Mesendoderm (in vitro differentiated cells): ENCODE measurements at regions not wholly inside any gene's neighbourhood (a gene's known extent, or its start where the extent isn't known, plus 50 kb on each side); places are given as distances from the start of the nearest gene placed in this dataset.

ENCODE experiments used
- DNase-seq: peaks from one replicate; pipeline ENCODE4 v3.0.0; 2013
- H2AK5ac ChIP-seq: 2 replicates; pipeline ENCODE4 v1.6.1; 2013; ENCODE audit warnings: low read length, inconsistent platforms
- H2BK120ac ChIP-seq: 2 replicates; pipeline ENCODE4 v1.6.1; 2013; ENCODE audit warnings: low read depth, mild to moderate bottlenecking, low read length, moderate library complexity, mixed read lengths
- H2BK15ac ChIP-seq: replicated peaks from 2 replicates; pipeline ENCODE4 v1.6.1; 2013; ENCODE audit warnings: low read depth, mild to moderate bottlenecking, moderate library complexity
- H2BK5ac ChIP-seq: 2 replicates; pipeline ENCODE4 v1.6.1; 2013; ENCODE audit warnings: low read length, inconsistent platforms
- H3K18ac ChIP-seq: 2 replicates; pipeline ENCODE4 v1.6.1; 2013; ENCODE audit warnings: mild to moderate bottlenecking, low read length, mixed read lengths
- H3K23ac ChIP-seq: one replicate; pipeline ENCODE4 v1.6.1; 2013; ENCODE audit warnings: low read length
- H3K27ac ChIP-seq: 2 replicates; pipeline ENCODE4 v1.5.1; 2013; ENCODE audit warnings: low read depth, mild to moderate bottlenecking, inconsistent platforms, low read length, moderate library complexity
- H3K27me3 ChIP-seq: 2 replicates; pipeline ENCODE4 v1.6.1; 2013; ENCODE audit warnings: low read length, control low read depth, mild to moderate bottlenecking, inconsistent platforms; ENCODE audit not compliant: insufficient read depth, poor library complexity
- H3K36me3 ChIP-seq: 2 replicates; pipeline ENCODE4 v1.6.1; 2013; ENCODE audit warnings: low read length, inconsistent platforms; ENCODE audit not compliant: control insufficient read depth, insufficient read depth
- H3K4ac ChIP-seq: one replicate; pipeline ENCODE4 v1.6.1; 2013; ENCODE audit warnings: low read depth, mild to moderate bottlenecking, low read length, moderate library complexity
- H3K4me1 ChIP-seq: 2 replicates; pipeline ENCODE4 v1.6.1; 2013; ENCODE audit warnings: low read depth, low read length, inconsistent platforms; ENCODE audit not compliant: control insufficient read depth
- H3K4me2 ChIP-seq: 2 replicates; pipeline ENCODE4 v1.6.1; 2013; ENCODE audit warnings: low read length
- H3K4me3 ChIP-seq: 2 replicates; pipeline ENCODE4 v1.5.1; 2013; ENCODE audit warnings: mild to moderate bottlenecking, low read length
- H3K56ac ChIP-seq: one replicate; pipeline ENCODE4 v1.6.1; 2013; ENCODE audit warnings: low read length
- H3K79me1 ChIP-seq: 2 replicates; pipeline ENCODE4 v1.6.1; 2013; ENCODE audit warnings: low read length, inconsistent platforms
- H3K79me2 ChIP-seq: 2 replicates; pipeline ENCODE4 v1.6.1; 2013; ENCODE audit warnings: mild to moderate bottlenecking, low read length; ENCODE audit not compliant: control insufficient read depth, insufficient read depth
- H3K9ac ChIP-seq: 2 replicates; pipeline ENCODE4 v1.6.1; 2013; ENCODE audit warnings: low read length, inconsistent platforms
- H4K5ac ChIP-seq: one replicate; pipeline ENCODE4 v1.6.1; 2013; ENCODE audit warnings: low read length
- H4K8ac ChIP-seq: one replicate; pipeline ENCODE4 v1.6.1; 2013; ENCODE audit warnings: low read depth, mild to moderate bottlenecking, control low read depth, low read length, moderate library complexity
- WGBS: extraction: QIAGEN DNeasy Blood & Tissue Kit; methylation state at CpG from one replicate; pipeline ENCODE4 v1.1.7; 2013; ENCODE audit warnings: low lambda C conversion rate, missing lambda C conversion rate; ENCODE audit not compliant: insufficient coverage; ENCODE audit errors: extremely low coverage; 5-methylcytosine and 5-hydroxymethylcytosine counted together

- Histone ChIP-seq H3K79me2 (no peaks in the 10 kb centered on the region), H2BK15ac (no peak overlapping the region), H4K8ac (no peak overlapping the region), H3K4me1 (no peaks in the 10 kb centered on the region), H3K23ac (no peak overlapping the region), H3K9ac (no peak overlapping the region), H2AK5ac (no peak overlapping the region), H2BK120ac (no peak overlapping the region), H3K18ac (no peak overlapping the region), H3K27me3 (no peaks in the 10 kb centered on the region), H4K5ac (no peak overlapping the region), H2BK5ac (no peak overlapping the region), H3K4me3 (no peak overlapping the region), H3K36me3 (no peaks in the 10 kb centered on the region), H3K4ac (no peak overlapping the region), H3K4me2 (no peak overlapping the region), H3K56ac (no peak overlapping the region), H3K27ac (no peak overlapping the region), H3K79me1 (no peaks in the 10 kb centered on the region)
- no peak for DNase-seq
- no CpG with 5 or more reads among the region's 6 CpGs for WGBS
These were observed 185.8 kb upstream of the GLI2 start for GRCh38 chr2:120549841-120550240.

- no CpG with 5 or more reads among the region's 4 CpGs for WGBS
- Histone ChIP-seq H3K36me3 (no peaks in the 10 kb centered on the region), H3K27ac (no peak overlapping the region), H4K5ac (no peak overlapping the region), H3K4me3 (no peak overlapping the region), H3K79me2 (no peaks in the 10 kb centered on the region), H2BK15ac (no peak overlapping the region), H3K4me2 (no peak overlapping the region), H3K23ac (no peak overlapping the region), H3K4me1 (no peaks in the 10 kb centered on the region), H3K56ac (no peak overlapping the region), H2AK5ac (no peak overlapping the region), H3K9ac (no peak overlapping the region), H2BK5ac (no peak overlapping the region), H3K4ac (no peak overlapping the region), H4K8ac (no peak overlapping the region), H2BK120ac (no peak overlapping the region), H3K18ac (no peak overlapping the region), H3K27me3 (no peaks in the 10 kb centered on the region), H3K79me1 (no peaks in the 10 kb centered on the region)
- DNase-seq, result peak; percentile 23
These were observed 185.4 kb upstream of the GLI2 start for GRCh38 chr2:120550282-120550681.

GRCh38 chr2:120550893-120551446 lies 184.7 kb upstream of the GLI2 start:
- no peak for DNase-seq
- Histone ChIP-seq H3K4me2 (no peak overlapping the region), H3K23ac (no peak overlapping the region), H3K4me3 (no peak overlapping the region), H2BK5ac (no peak overlapping the region), H3K27me3 (no peaks in the 10 kb centered on the region), H3K4ac (no peak overlapping the region), H3K18ac (no peak overlapping the region), H3K36me3 (no peaks in the 10 kb centered on the region), H3K4me1 (no peaks in the 10 kb centered on the region), H2BK120ac (no peak overlapping the region), H4K5ac (no peak overlapping the region), H3K27ac (no peak overlapping the region), H3K79me1 (no peaks in the 10 kb centered on the region), H2AK5ac (no peak overlapping the region), H2BK15ac (no peak overlapping the region), H4K8ac (no peak overlapping the region), H3K56ac (no peak overlapping the region), H3K9ac (no peak overlapping the region), H3K79me2 (no peaks in the 10 kb centered on the region)
- WGBS, result no CpG with 5 or more reads among the region's 2 CpGs

GRCh38 chr2:120551522-120551921 lies 184.1 kb upstream of the GLI2 start:
- H2AK5ac ChIP-seq, result no peak overlapping the region
- H3K56ac ChIP-seq, result no peak overlapping the region
- H3K18ac ChIP-seq, result no peak overlapping the region
- WGBS, result no CpG with 5 or more reads among the region's 3 CpGs
- H3K36me3 ChIP-seq, result no peaks in the 10 kb centered on the region
- no peaks in the 10 kb centered on the region for H3K79me1 ChIP-seq
- H3K27ac ChIP-seq, result no peak overlapping the region
- no peaks in the 10 kb centered on the region for H3K27me3 ChIP-seq
- no peak overlapping the region for H4K8ac ChIP-seq
- H3K9ac ChIP-seq, result no peak overlapping the region
- no peak overlapping the region for H2BK120ac ChIP-seq
- no peak overlapping the region for H2BK15ac ChIP-seq
- no peaks in the 10 kb centered on the region for H3K4me1 ChIP-seq
- H3K23ac ChIP-seq, result no peak overlapping the region
- H3K79me2 ChIP-seq, result no peaks in the 10 kb centered on the region
- H3K4me3 ChIP-seq, result no peak overlapping the region
- H2BK5ac ChIP-seq, result no peak overlapping the region
- no peak for DNase-seq
- H3K4ac ChIP-seq, result no peak overlapping the region
- H3K4me2 ChIP-seq, result no peak overlapping the region
- no peak overlapping the region for H4K5ac ChIP-seq

GRCh38 chr2:120552079-120552478 lies 183.6 kb upstream of the GLI2 start:
- no peak overlapping the region for H3K23ac ChIP-seq

GRCh38 chr2:120552800-120553481 lies 182.7 kb upstream of the GLI2 start:
- H4K8ac ChIP-seq, result no peak overlapping the region
- H2BK5ac ChIP-seq, result no peak overlapping the region
- no CpG with 5 or more reads among the region's 24 CpGs for WGBS
- H3K27ac ChIP-seq, result no peak overlapping the region
- no peak overlapping the region for H3K18ac ChIP-seq
- no peak overlapping the region for H2AK5ac ChIP-seq
- DNase-seq, result peak; percentile 95
- no peaks in the 10 kb centered on the region for H3K79me2 ChIP-seq
- H3K36me3 ChIP-seq, result no peaks in the 10 kb centered on the region
- peak overlapping the region; percentile 74 for H3K56ac ChIP-seq
- peak overlapping the region; percentile 54 for H3K9ac ChIP-seq
- no peak overlapping the region for H4K5ac ChIP-seq
- no peak overlapping the region for H2BK15ac ChIP-seq
- no peaks in the 10 kb centered on the region for H3K79me1 ChIP-seq
- no peaks in the 10 kb centered on the region for H3K4me1 ChIP-seq
- peak overlapping the region; percentile 92 for H3K4me2 ChIP-seq
- H3K4me3 ChIP-seq, result peak overlapping the region; percentile 36
- H3K4ac ChIP-seq, result no peak overlapping the region
- H2BK120ac ChIP-seq, result no peak overlapping the region
- H3K23ac ChIP-seq, result no peak overlapping the region
- H3K27me3 ChIP-seq, result no peaks in the 10 kb centered on the region

More at GRCh38 chr2:120552079-120552478, 183.6 kb upstream of the GLI2 start:
- Histone ChIP-seq H3K56ac (no peak overlapping the region), H3K79me2 (no peaks in the 10 kb centered on the region), H2BK15ac (no peak overlapping the region), H3K9ac (no peak overlapping the region), H3K4me1 (no peaks in the 10 kb centered on the region), H3K4me3 (no peak overlapping the region), H4K8ac (no peak overlapping the region), H2BK120ac (no peak overlapping the region), H2AK5ac (no peak overlapping the region), H3K4ac (no peak overlapping the region), H3K36me3 (no peaks in the 10 kb centered on the region), H3K27me3 (no peaks in the 10 kb centered on the region), H3K79me1 (no peaks in the 10 kb centered on the region), H4K5ac (no peak overlapping the region), H2BK5ac (no peak overlapping the region), H3K4me2 (no peak overlapping the region), H3K18ac (no peak overlapping the region), H3K27ac (no peak overlapping the region)
- no peak for DNase-seq
- WGBS, result no CpG with 5 or more reads among the region's 11 CpGs
